Neural cell (in vitro differentiated cells): ENCODE measurements at regions not wholly inside any gene's neighbourhood (a gene's known extent, or its start where the extent isn't known, plus 50 kb on each side); places are given as distances from the start of the nearest gene placed in this dataset.

Experiments used
- H2AFZ ChIP-seq: fragments of 200-600, 300-800 bp; sonication (generic), shearing (Covaris generic); 2 replicates; pipeline ENCODE4 v1.6.0; 2014; ENCODE audit warnings: low read depth, mild to moderate bottlenecking, antibody characterized with exemption, low read length, moderate library complexity
- H3F3A ChIP-seq: fragments of 200-600 bp; shearing (Covaris generic); 2 replicates; pipeline ENCODE4 v1.6.1; 2016; ENCODE audit warnings: mild to moderate bottlenecking, moderate library complexity, mixed read lengths, antibody characterized with exemption, low read length; ENCODE audit not compliant: insufficient read depth, poor library complexity, severe bottlenecking
- H3K27ac ChIP-seq: fragments of 200-600, 300-800 bp; sonication (generic), shearing (Covaris generic); 2 replicates; pipeline ENCODE4 v1.5.1; 2014; ENCODE audit warnings: mild to moderate bottlenecking, low read length, moderate library complexity
- H3K27me3 ChIP-seq: fragments of 300-800, 200-600 bp; sonication (generic), shearing (Covaris generic); 2 replicates; pipeline ENCODE4 v1.6.0; 2014; ENCODE audit warnings: mild to moderate bottlenecking, low read depth, low read length, moderate library complexity; ENCODE audit not compliant: insufficient read depth
- H3K36me3 ChIP-seq: fragments of 300-800, 200-600 bp; sonication (generic), shearing (Covaris generic); 2 replicates; pipeline ENCODE4 v1.5.1; 2014; ENCODE audit warnings: mild to moderate bottlenecking, antibody characterized with exemption, low read length, moderate library complexity; ENCODE audit not compliant: insufficient read depth
- H3K4me2 ChIP-seq: fragments of 300-800, 200-600 bp; sonication (generic), shearing (Covaris generic); 2 replicates; pipeline ENCODE4 v1.6.0; 2014; ENCODE audit warnings: mild to moderate bottlenecking, low read length
- H3K4me3 ChIP-seq: fragments of 300-800, 200-600 bp; sonication (generic), shearing (Covaris generic); 2 replicates; pipeline ENCODE4 v1.5.1; 2014; ENCODE audit warnings: mild to moderate bottlenecking, low read length, moderate library complexity
- H3K79me2 ChIP-seq: fragments of 200-600 bp; shearing (Covaris generic); replicated peaks from 2 replicates; pipeline ENCODE4 v1.6.0; 2014; ENCODE audit warnings: mild to moderate bottlenecking, low read length, moderate library complexity; ENCODE audit not compliant: insufficient read depth
- H3K9ac ChIP-seq: fragments of 300-800, 200-600 bp; sonication (generic), shearing (Covaris generic); 2 replicates; pipeline ENCODE4 v1.6.1; 2016; ENCODE audit warnings: mild to moderate bottlenecking, low read length, mixed read lengths
- H3K9me2 ChIP-seq: fragments of 200-600 bp; shearing (Covaris generic); 2 replicates; pipeline ENCODE4 v1.6.1; 2016; ENCODE audit warnings: mild to moderate bottlenecking, low read length, mixed read lengths; ENCODE audit not compliant: insufficient read depth
- H3K9me3 ChIP-seq: fragments of 200-600, 300-800 bp; sonication (generic), shearing (Covaris generic); 2 replicates; pipeline ENCODE4 v1.6.1; 2016; ENCODE audit warnings: mild to moderate bottlenecking, mixed run types, low read length, moderate library complexity, mixed read lengths
- H4K20me1 ChIP-seq: fragments of 200-600 bp; shearing (Covaris generic); 2 replicates; pipeline ENCODE4 v1.6.1; 2016; ENCODE audit warnings: mild to moderate bottlenecking, mixed run types; ENCODE audit not compliant: insufficient read depth
- CTCF ChIP-seq: fragments of 450-650 bp; IDR thresholded peaks from 2 replicates; pipeline ENCODE4 v1.5.1; 2014; ENCODE audit warnings: antibody characterized with exemption, mild to moderate bottlenecking, moderate library complexity; ENCODE audit not compliant: poor library complexity, severe bottlenecking
- EP300 ChIP-seq: fragments of 450-650 bp; conservative IDR thresholded peaks from 2 replicates; pipeline ENCODE4 v1.6.1; 2014; ENCODE audit warnings: antibody characterized with exemption, mild to moderate bottlenecking, moderate library complexity; ENCODE audit not compliant: poor library complexity, severe bottlenecking
- EZH2 ChIP-seq: fragments of 200-600, 300-800 bp; shearing (Covaris generic), sonication (generic); IDR thresholded peaks from 2 replicates; pipeline ENCODE4 v1.6.1; 2014; ENCODE audit warnings: antibody characterized with exemption, low read length, borderline replicate concordance, mild to moderate bottlenecking; ENCODE audit not compliant: insufficient read depth, poor library complexity, severe bottlenecking
- MXI1 ChIP-seq: fragments of 450-650 bp; conservative IDR thresholded peaks from 2 replicates; pipeline ENCODE4 v1.6.1; 2014; ENCODE audit warnings: antibody characterized with exemption, mild to moderate bottlenecking; ENCODE audit not compliant: poor library complexity, severe bottlenecking
- POLR2AphosphoS5 ChIP-seq: IDR thresholded peaks from 2 replicates; pipeline ENCODE4 v1.6.1; 2012
- RAD21 ChIP-seq: fragments of 450-650 bp; conservative IDR thresholded peaks from 2 replicates; pipeline ENCODE4 v1.6.1; 2014; ENCODE audit warnings: antibody characterized with exemption, mild to moderate bottlenecking, moderate library complexity
- REST ChIP-seq: IDR thresholded peaks from 2 replicates; pipeline ENCODE4 v1.6.1; 2012; ENCODE audit warnings: borderline replicate concordance
- SMC3 ChIP-seq: fragments of 450-650 bp; conservative IDR thresholded peaks from 2 replicates; pipeline ENCODE4 v1.6.1; 2014; ENCODE audit warnings: antibody characterized with exemption, mild to moderate bottlenecking, moderate library complexity; ENCODE audit not compliant: poor library complexity
- TAF1 ChIP-seq: IDR thresholded peaks from 2 replicates; pipeline ENCODE4 v1.6.1; 2012; ENCODE audit warnings: low read depth

- no peak overlapping the region for H3K27ac ChIP-seq
- no peak overlapping the region for H3K4me2 ChIP-seq
- TF ChIP-seq REST (no peak), MXI1 (no peak), CTCF (no peak), EP300 (no peak), TAF1 (no peak), EZH2 (no peak), SMC3 (no peak), RAD21 (no peak), POLR2AphosphoS5 (no peak)
- H3K9me3 ChIP-seq: no peaks in the 10 kb centered on the region
- no peaks in the 10 kb centered on the region for H3K36me3 ChIP-seq
- no peaks in the 10 kb centered on the region for H3F3A ChIP-seq
- no peaks in the 10 kb centered on the region for H4K20me1 ChIP-seq
- no peak overlapping the region for H3K4me3 ChIP-seq
- H3K9ac ChIP-seq: no peak overlapping the region
- no peaks in the 10 kb centered on the region for H3K79me2 ChIP-seq
- H2AFZ ChIP-seq: no peak overlapping the region
- no peaks in the 10 kb centered on the region for H3K27me3 ChIP-seq
- H3K9me2 ChIP-seq: no peaks in the 10 kb centered on the region
Observed at GRCh38 chr4:103375278-103375677, 177.1 kb upstream of the CENPE start.

GRCh38 chr4:103374758-103375157 lies 176.6 kb upstream of the CENPE start:
- H4K20me1 ChIP-seq: no peaks in the 10 kb centered on the region
- no peak overlapping the region for H2AFZ ChIP-seq
- H3K9me2 ChIP-seq: no peaks in the 10 kb centered on the region
- H3K4me3 ChIP-seq: no peak overlapping the region
- no peak overlapping the region for H3K27ac ChIP-seq
- no peaks in the 10 kb centered on the region for H3K36me3 ChIP-seq
- no peaks in the 10 kb centered on the region for H3K79me2 ChIP-seq
- TF ChIP-seq RAD21: no peak
- TF ChIP-seq REST: no peak
- no peak for TF ChIP-seq SMC3
- TF ChIP-seq EZH2: no peak
- TF ChIP-seq CTCF: no peak
- TF ChIP-seq MXI1: no peak
- no peak for TF ChIP-seq TAF1
- TF ChIP-seq EP300: no peak
- no peak for TF ChIP-seq POLR2AphosphoS5
- H3K9ac ChIP-seq: no peak overlapping the region
- no peaks in the 10 kb centered on the region for H3K9me3 ChIP-seq
- H3K4me2 ChIP-seq: no peak overlapping the region
- no peaks in the 10 kb centered on the region for H3F3A ChIP-seq
- H3K27me3 ChIP-seq: no peaks in the 10 kb centered on the region
